Endothelial cell of umbilical vein (primary cell): ENCODE measurements at regions not wholly inside any gene's neighbourhood (a gene's known extent, or its start where the extent isn't known, plus 50 kb on each side); places are given as distances from the start of the nearest gene placed in this dataset.

Experiments
- BruUV-seq: library from RNA; stranded (reverse); fragments of 400-500 nt; replicated peaks from 2 replicates; lab custom pipeline; 2021; lab: Mats Ljungman, UMichigan
- CTCF ChIA-PET: fragments of 300-600, 350-600 bp; sonication (Branson Sonifier 250); formaldehyde crosslinking; loops from one replicate; lab custom pipeline; 2021; ENCODE audit warnings: antibody characterized with exemption, inconsistent platforms; lab: Charles Lee
- POLR2A ChIA-PET: fragments of 300-600, 350-600 bp; sonication (Branson Sonifier 250); formaldehyde crosslinking; loops from one replicate; lab custom pipeline; 2021; ENCODE audit warnings: antibody characterized with exemption, inconsistent platforms; lab: Charles Lee
- DNase-seq: peaks from one replicate; pipeline ENCODE4 v3.0.0-alpha.2; 2011; ENCODE audit warnings: low read depth, low spot score
- FAIRE-seq: peaks from 2 replicates; lab custom pipeline; 2011; peaks lifted over from hg19 to GRCh38; lab: Jason Lieb, UNC
- H2AFZ ChIP-seq: 2 replicates; pipeline ENCODE4 v1.6.0; 2012; ENCODE audit warnings: low read depth, low read length, control low read depth, inconsistent platforms
- H3K27ac ChIP-seq: 2 replicates; pipeline ENCODE4 v1.5.1; 2011; ENCODE audit warnings: low read depth, mild to moderate bottlenecking, control low read depth, low read length, moderate library complexity; ENCODE audit not compliant: insufficient read depth
- H3K27me3 ChIP-seq, 2 experiments: 2 replicates each; pipeline versions ENCODE4 v1.6.0 to v1.6.1; 2011; ENCODE audit warnings: low read length in 2 of 2, mixed read lengths in 1 of 2; ENCODE audit not compliant: control insufficient read depth in 2 of 2, insufficient read depth in 2 of 2
- H3K36me3 ChIP-seq, 2 experiments: 2 replicates in 1 of 2; 3 replicates in 1 of 2; pipeline ENCODE4 v1.5.1; 2011; ENCODE audit warnings: low read length in 2 of 2, mild to moderate bottlenecking in 1 of 2, moderate library complexity in 1 of 2; ENCODE audit not compliant: control insufficient read depth in 2 of 2, insufficient read depth in 2 of 2; ENCODE audit errors: extremely low read depth in 1 of 2
- H3K4me1 ChIP-seq: 3 replicates; pipeline ENCODE4 v1.5.1; 2011; ENCODE audit warnings: mild to moderate bottlenecking, low read length; ENCODE audit not compliant: control insufficient read depth, insufficient read depth; ENCODE audit errors: extremely low read depth
- H3K4me2 ChIP-seq: 2 replicates; pipeline ENCODE4 v1.6.1; 2011; ENCODE audit warnings: low read length, control low read depth, mixed read lengths; ENCODE audit not compliant: insufficient read depth
- H3K4me3 ChIP-seq, 3 experiments: fragments of 200-600 bp in 1 of 3; sonication (generic), shearing (Covaris generic) in 1 of 3; replicated peaks in 1 of 3; 2 replicates each; pipeline ENCODE4 v1.5.1; 2011 to 2016; ENCODE audit warnings: control low read depth in 3 of 3, low read length in 3 of 3, mild to moderate bottlenecking in 2 of 3, inconsistent platforms in 1 of 3, low read depth in 1 of 3, moderate library complexity in 1 of 3; ENCODE audit not compliant: insufficient read depth in 1 of 3
- H3K79me2 ChIP-seq: 2 replicates; pipeline ENCODE4 v1.6.0; 2012; ENCODE audit warnings: low read length, inconsistent platforms; ENCODE audit not compliant: control insufficient read depth, insufficient read depth
- H3K9ac ChIP-seq: replicated peaks from 2 replicates; pipeline ENCODE3; 2011; ENCODE audit warnings: low read length, control low read depth; ENCODE audit not compliant: insufficient read depth; ENCODE audit errors: extremely low read depth
- H3K9me1 ChIP-seq: replicated peaks from 3 replicates; pipeline ENCODE4 v1.6.0; 2011; ENCODE audit warnings: mild to moderate bottlenecking, low read length; ENCODE audit not compliant: control insufficient read depth, insufficient read depth; ENCODE audit errors: extremely low read depth
- H3K9me3 ChIP-seq: replicated peaks from 2 replicates; pipeline ENCODE4 v1.5.1; 2012; ENCODE audit warnings: low read length, inconsistent platforms; ENCODE audit not compliant: control insufficient read depth, insufficient read depth
- H4K20me1 ChIP-seq: replicated peaks from 2 replicates; pipeline ENCODE3; 2011; ENCODE audit warnings: mild to moderate bottlenecking, low read length; ENCODE audit not compliant: control insufficient read depth, insufficient read depth; ENCODE audit errors: extremely low read depth
- CTCF ChIP-seq, 2 donors: IDR thresholded peaks; 1 replicate in 1 of 2; 2 replicates in 1 of 2; pipeline ENCODE4 v1.5.1; 2011; ENCODE audit warnings: low read length in 2 of 2, mild to moderate bottlenecking in 2 of 2, moderate library complexity in 2 of 2, control low read depth in 1 of 2, inconsistent platforms in 1 of 2, low read depth in 1 of 2; ENCODE audit not compliant: insufficient read depth in 1 of 2; ENCODE audit errors: extremely low read depth in 1 of 2
- EZH2 ChIP-seq: IDR thresholded peaks from 2 replicates; pipeline ENCODE4 v1.6.1; 2012; ENCODE audit warnings: borderline replicate concordance, low read depth, mild to moderate bottlenecking, moderate library complexity, low read length, inconsistent platforms; ENCODE audit not compliant: severe bottlenecking
- FOS ChIP-seq: IDR thresholded peaks from 2 replicates; pipeline ENCODE4 v1.6.1; 2011; ENCODE audit warnings: mild to moderate bottlenecking, low read length, moderate library complexity, borderline replicate concordance; ENCODE audit not compliant: insufficient read depth
- GATA2 ChIP-seq: IDR thresholded peaks from 2 replicates; pipeline ENCODE4 v1.7.0; 2011; ENCODE audit warnings: low read depth, mild to moderate bottlenecking, moderate library complexity, mixed read lengths, low read length; ENCODE audit not compliant: insufficient read length, insufficient read depth
- JUN ChIP-seq: IDR thresholded peaks from 2 replicates; pipeline ENCODE4 v1.6.1; 2011; ENCODE audit warnings: borderline replicate concordance, low read depth; ENCODE audit not compliant: insufficient read length, insufficient read depth
- MAX ChIP-seq: IDR thresholded peaks from 2 replicates; pipeline ENCODE4 v1.6.1; 2011; ENCODE audit not compliant: insufficient read depth, insufficient read length
- MYC ChIP-seq: IDR thresholded peaks from one replicate; pipeline ENCODE4 v1.6.1; 2011; ENCODE audit warnings: mild to moderate bottlenecking, low read depth, low read length
- POLR2A ChIP-seq: IDR thresholded peaks from 2 replicates; pipeline ENCODE4 v1.6.1; 2012; ENCODE audit warnings: low read depth, mild to moderate bottlenecking, control low read depth, low read length
- POLR2AphosphoS5 ChIP-seq: IDR thresholded peaks from 2 replicates; pipeline ENCODE4 v1.6.1; 2012; ENCODE audit warnings: low read depth, mild to moderate bottlenecking, control low read depth, low read length, moderate library complexity; ENCODE audit not compliant: insufficient read depth
- dilution Hi-C: fragments of 300-500 bp; cut with MboI; formaldehyde crosslinking; loops from one replicate; pipeline ENCODE4 v1.15.0; 2019; ENCODE audit warnings: low sequenced_read_pairs; ENCODE audit not compliant: extremely low pct_ligation_motif_present
- intact Hi-C: fragments of 100-400 bp; cut with micrococcal nuclease; formaldehyde crosslinking; loops from one replicate; pipeline ENCODE4 v1.10.0; 2022

DNA sequence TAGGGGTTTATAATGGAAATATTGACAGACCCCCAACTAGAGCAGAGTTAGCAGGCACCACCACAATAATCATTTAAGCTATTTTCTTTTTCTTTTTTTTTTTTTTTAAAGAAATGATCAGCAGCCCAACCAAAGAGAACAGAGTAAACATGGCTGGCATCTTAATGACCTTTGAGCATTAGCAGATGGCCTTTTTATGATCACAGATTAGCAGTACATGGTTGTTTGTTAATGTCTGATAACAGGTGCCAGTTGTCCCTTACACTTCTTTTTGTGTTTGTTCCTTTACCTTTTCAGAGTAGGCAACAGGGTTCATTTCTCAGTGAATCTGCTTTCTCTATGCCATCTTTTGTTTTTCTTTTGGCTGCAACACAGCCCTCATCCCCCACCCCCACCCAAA lies 747.0 kb downstream of the BCL11A start:
- ChIA-PET CTCF (no interaction called here), POLR2A (no interaction called here)
- dilution Hi-C loops: no loop called here
- Histone ChIP-seq H3K4me2 (no peak overlapping the region), H3K9me3 (peaks cover 2% of the 10 kb centered on the region), H3K27ac (no peak overlapping the region), H3K27me3 (no peaks in the 10 kb centered on the region), H3K4me1 (no peaks in the 10 kb centered on the region), H3K4me3 (no peak overlapping the region), H2AFZ (no peak overlapping the region), H3K79me2 (no peaks in the 10 kb centered on the region), H3K9ac (no peak overlapping the region), H3K9me1 (no peaks in the 10 kb centered on the region), H4K20me1 (no peaks in the 10 kb centered on the region), H3K36me3 (no peaks in the 10 kb centered on the region)
- DNase-seq (no peak), FAIRE-seq (no peak)
- intact Hi-C loops: no loop called here
- TF ChIP-seq GATA2: no peak
- no peak for TF ChIP-seq MAX
- TF ChIP-seq MYC: no peak
- no peak for TF ChIP-seq POLR2AphosphoS5
- no peak for TF ChIP-seq FOS
- TF ChIP-seq JUN: no peak
- TF ChIP-seq EZH2: no peak
- no peak for TF ChIP-seq CTCF (IDR thresholded peaks at IDR 0.05; ENCODE audit: extremely low read depth in 1 of 2, insufficient read depth in 1 of 2, low read depth in 1 of 2, low read length in 2 of 2)
- no peak for TF ChIP-seq POLR2A
- BruUV-seq: no TSS peak
